T-helper 2 cell treated with Interferon-gamma antibody and Interleukin-4, amounts not matched to agents 5 μg/mL and 100 μg/mL, for 36 hours (primary cell): ENCODE measurements at regions not wholly inside any gene's neighbourhood (a gene's known extent, or its start where the extent isn't known, plus 50 kb on each side); places are given as distances from the start of the nearest gene placed in this dataset.

Source experiments
- DNase-seq: peaks from one replicate; pipeline ENCODE4 v3.0.0; 2021; ENCODE audit warnings: low spot score
- H3K27ac Mint-ChIP-seq: one replicate; pipeline ENCODE4 v1.8.0; 2021; ENCODE audit warnings: mild to moderate bottlenecking, mixed read lengths
- H3K27me3 Mint-ChIP-seq: one replicate; pipeline ENCODE4 v1.8.0; 2021; ENCODE audit warnings: low read depth, mixed read lengths
- H3K36me3 Mint-ChIP-seq: one replicate; pipeline ENCODE4 v1.8.0; 2021; ENCODE audit warnings: low read depth, mixed read lengths
- H3K4me1 Mint-ChIP-seq: one replicate; pipeline ENCODE4 v1.8.0; 2021; ENCODE audit warnings: low read depth, mixed read lengths
- H3K4me3 Mint-ChIP-seq: one replicate; pipeline ENCODE4 v1.8.0; 2022; ENCODE audit warnings: mild to moderate bottlenecking, moderate library complexity, mixed read lengths
- H3K9me3 Mint-ChIP-seq: one replicate; pipeline ENCODE4 v1.8.0; 2021; ENCODE audit warnings: mixed read lengths

DNA sequence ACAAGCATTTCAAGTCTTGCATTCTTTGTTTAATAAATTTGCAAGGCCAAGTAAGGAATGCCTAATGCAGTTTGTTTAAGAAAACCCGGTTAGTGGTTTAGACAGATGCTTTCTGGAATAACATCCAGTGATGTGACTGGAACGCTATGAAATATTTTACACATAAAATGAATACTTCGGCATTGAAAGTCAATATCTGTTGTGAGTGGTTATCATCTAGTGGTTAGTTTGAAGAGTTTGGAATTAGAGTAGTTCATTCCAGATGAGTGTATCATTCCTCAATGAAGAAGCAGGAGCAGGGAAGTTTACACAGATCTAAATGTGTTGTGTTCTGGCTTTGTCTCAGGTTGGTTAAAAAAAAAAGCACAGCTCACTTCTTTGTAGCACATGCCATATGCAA, 608.0 kb upstream of the PIK3C3 start:
- DNase-seq: no peak
- no peaks in the 10 kb centered on the region for H3K4me1 Mint-ChIP-seq
- H3K4me3 Mint-ChIP-seq: no peak overlapping the region
- H3K36me3 Mint-ChIP-seq: no peaks in the 10 kb centered on the region
- H3K27me3 Mint-ChIP-seq: no peaks in the 10 kb centered on the region
- no peak overlapping the region for H3K27ac Mint-ChIP-seq
- peaks cover 11% of the 10 kb centered on the region for H3K9me3 Mint-ChIP-seq

DNA sequence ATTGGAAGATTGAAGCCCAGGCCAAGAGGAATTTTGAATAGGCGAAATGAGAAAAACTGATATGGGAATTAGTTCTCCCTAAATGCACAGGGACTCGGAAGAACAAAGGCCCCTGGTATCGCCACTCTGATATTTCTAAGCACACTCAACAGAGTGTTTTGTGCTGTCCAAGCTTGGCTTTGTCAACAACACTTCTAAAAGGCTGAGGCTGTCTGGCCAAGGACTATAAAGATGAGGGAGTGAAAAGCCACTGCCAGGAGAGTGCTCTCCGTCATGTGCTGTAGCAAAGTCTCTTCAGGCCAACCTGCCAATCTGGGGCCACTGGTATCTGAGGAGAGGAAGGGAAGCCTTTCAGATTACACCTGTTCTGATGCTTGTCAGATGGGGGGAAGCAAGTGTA, 611.2 kb upstream of the PIK3C3 start:
- peaks cover 22% of the 10 kb centered on the region for H3K9me3 Mint-ChIP-seq
- no peaks in the 10 kb centered on the region for H3K27me3 Mint-ChIP-seq
- no peaks in the 10 kb centered on the region for H3K4me1 Mint-ChIP-seq
- no peak for DNase-seq
- H3K36me3 Mint-ChIP-seq: no peaks in the 10 kb centered on the region
- no peak overlapping the region for H3K4me3 Mint-ChIP-seq
- H3K27ac Mint-ChIP-seq: no peak overlapping the region

DNA sequence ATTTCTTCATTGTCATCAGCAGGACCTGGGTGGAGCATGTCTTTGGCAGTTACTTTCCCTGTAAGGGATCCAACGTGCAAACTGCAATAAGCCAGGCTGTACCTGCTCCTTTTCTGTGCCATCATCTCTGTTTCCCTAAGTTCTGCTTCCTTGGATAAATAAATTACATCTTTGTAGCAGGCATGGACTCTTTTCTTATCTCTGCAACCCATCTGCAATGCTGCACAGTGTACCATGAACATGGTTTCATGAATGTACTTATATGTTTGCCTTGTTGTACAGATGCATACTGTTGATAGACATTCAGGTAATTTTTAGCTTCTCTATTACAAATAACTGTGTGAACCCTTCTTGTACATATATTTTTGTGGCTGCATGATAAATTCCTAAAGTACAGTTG, 616.7 kb upstream of the PIK3C3 start:
- Mint-ChIP-seq H3K4me1 (no peaks in the 10 kb centered on the region), H3K27ac (no peak overlapping the region), H3K4me3 (no peak overlapping the region), H3K27me3 (no peaks in the 10 kb centered on the region), H3K9me3 (peaks cover 26% of the 10 kb centered on the region), H3K36me3 (no peaks in the 10 kb centered on the region)
- DNase-seq: no peak

DNA sequence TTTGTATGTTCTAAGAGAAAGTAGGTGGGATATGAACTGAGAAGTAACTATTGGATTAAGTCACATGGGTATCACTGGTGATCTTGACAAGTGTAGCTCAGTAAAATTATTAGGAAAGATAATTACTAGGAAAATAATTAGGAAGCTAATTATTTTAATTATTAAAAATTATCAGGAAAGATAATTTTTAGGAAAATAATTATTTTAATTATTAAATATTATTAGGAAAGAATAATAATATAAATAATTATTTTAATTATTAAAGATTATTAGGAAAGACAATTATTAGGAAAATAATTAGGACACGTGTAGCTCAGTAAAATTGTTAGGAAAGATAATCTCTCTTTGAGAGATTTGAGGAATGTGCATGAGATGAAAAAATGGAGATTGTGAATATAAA, 623.4 kb upstream of the PIK3C3 start:
- no peak for DNase-seq
- H3K4me1 Mint-ChIP-seq: no peaks in the 10 kb centered on the region
- H3K36me3 Mint-ChIP-seq: no peaks in the 10 kb centered on the region
- no peaks in the 10 kb centered on the region for H3K27me3 Mint-ChIP-seq
- H3K4me3 Mint-ChIP-seq: no peak overlapping the region
- H3K9me3 Mint-ChIP-seq: peaks cover 20% of the 10 kb centered on the region
- no peak overlapping the region for H3K27ac Mint-ChIP-seq

DNA sequence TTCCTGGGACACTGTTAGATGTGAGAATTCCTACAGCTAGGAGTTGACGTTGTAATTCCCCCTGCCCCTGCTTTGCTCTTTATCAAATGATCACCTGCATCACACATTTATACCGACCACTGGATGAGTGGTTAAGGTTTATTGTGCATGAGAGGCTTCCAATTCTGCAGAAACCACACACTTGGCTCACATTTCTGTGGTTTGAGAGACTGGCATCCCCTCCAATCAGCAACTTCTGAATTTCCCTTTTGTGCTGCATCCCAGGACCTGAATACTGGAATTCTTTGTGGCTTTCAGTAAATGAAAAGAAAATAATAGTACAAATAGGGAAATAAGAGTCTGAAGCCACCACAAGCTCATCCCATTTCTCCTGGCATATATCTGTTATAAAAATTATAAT, 628.7 kb upstream of the PIK3C3 start:
- Mint-ChIP-seq H3K36me3 (no peaks in the 10 kb centered on the region), H3K27ac (no peak overlapping the region)
- DNase-seq: no peak

DNA sequence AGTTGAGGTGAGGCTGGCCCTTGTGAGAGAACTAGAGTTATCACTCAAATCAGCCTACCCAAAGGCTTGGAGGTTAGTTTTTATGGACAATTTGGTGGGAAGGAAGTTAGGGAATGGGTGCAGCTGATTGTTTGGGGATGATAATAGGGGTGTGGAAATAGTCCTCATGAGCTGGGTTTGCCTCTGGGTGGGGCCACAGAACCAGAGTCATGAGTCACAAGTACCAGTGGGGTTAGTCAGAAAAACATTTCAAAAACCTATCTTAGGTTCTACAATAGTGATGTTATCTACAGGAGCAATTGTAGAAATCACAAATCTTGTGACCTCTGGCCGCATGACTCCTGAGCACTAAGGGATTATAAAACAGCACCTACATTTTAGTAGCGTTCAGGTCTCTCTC, 630.1 kb upstream of the PIK3C3 start:
- Mint-ChIP-seq H3K4me3 (no peak overlapping the region), H3K27me3 (no peaks in the 10 kb centered on the region), H3K36me3 (no peaks in the 10 kb centered on the region), H3K9me3 (peaks cover 27% of the 10 kb centered on the region), H3K4me1 (no peaks in the 10 kb centered on the region), H3K27ac (no peak overlapping the region)
- no peak for DNase-seq

More for the DNA sequence above, 628.7 kb upstream of the PIK3C3 start:
- H3K27me3 Mint-ChIP-seq: no peaks in the 10 kb centered on the region
- H3K9me3 Mint-ChIP-seq: peaks cover 22% of the 10 kb centered on the region
- no peaks in the 10 kb centered on the region for H3K4me1 Mint-ChIP-seq
- no peak overlapping the region for H3K4me3 Mint-ChIP-seq

DNA sequence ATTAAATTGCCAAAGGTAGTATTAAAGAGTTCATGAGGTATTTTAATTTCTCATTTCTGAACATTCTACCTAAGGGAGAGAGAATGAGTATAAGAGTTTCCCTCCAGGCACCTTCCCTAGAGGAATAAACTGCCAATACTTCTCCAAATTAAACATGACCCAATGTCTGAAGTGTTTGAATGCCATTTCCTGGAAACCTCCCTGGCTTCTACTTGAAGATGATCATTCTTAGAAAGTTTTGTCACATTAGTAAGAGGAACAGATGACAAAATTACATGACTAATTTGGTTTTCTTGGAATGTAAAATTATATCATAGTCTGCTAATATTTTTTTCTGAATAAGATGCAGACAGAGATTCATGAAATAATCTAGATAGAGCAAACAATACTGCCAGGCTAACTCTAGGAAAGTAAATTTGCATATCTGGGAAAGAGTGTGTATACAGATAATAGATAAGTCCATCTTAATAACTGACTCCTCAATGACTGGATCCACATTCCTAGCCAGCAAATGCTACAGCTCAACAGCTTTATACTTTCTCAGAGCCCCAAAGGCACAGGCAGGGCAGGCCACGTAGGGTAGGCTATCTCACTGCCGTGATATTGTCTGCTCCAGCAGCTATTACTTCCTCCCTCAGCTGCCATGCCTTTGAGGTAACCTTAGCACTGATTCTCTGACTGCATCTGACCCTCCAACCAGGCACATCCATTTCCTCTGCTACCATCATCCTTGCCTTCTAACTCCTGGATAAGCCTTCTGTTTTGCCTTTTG, 630.8 kb upstream of the PIK3C3 start:
- Mint-ChIP-seq H3K36me3 (no peaks in the 10 kb centered on the region), H3K27ac (no peak overlapping the region), H3K9me3 (peaks cover 21% of the 10 kb centered on the region), H3K4me1 (no peaks in the 10 kb centered on the region), H3K4me3 (no peak overlapping the region), H3K27me3 (no peaks in the 10 kb centered on the region)
- DNase-seq: no peak

DNA sequence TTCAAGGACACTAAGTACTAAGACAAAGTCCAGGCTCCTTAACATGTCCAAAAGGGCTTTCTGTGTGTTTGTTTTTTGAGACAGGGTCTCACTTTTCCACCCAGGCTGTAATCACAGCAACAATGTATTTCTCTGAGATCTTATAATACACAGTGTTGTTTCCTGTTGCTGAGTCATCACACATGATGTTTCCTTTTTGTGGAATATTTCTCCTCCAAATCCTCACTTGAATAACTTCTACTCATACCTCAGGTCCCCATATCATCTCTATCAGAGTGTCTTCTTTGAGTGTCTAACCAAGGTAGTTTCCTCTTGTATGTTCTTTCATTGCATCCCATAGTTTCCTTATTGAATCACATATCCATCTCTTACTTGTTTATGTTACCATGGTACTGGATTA, 632.0 kb upstream of the PIK3C3 start:
- H3K4me3 Mint-ChIP-seq: no peak overlapping the region
- no peaks in the 10 kb centered on the region for H3K4me1 Mint-ChIP-seq
- no peak overlapping the region for H3K27ac Mint-ChIP-seq
- DNase-seq: no peak
- H3K9me3 Mint-ChIP-seq: peaks cover 23% of the 10 kb centered on the region
- H3K27me3 Mint-ChIP-seq: no peaks in the 10 kb centered on the region
- H3K36me3 Mint-ChIP-seq: no peaks in the 10 kb centered on the region

DNA sequence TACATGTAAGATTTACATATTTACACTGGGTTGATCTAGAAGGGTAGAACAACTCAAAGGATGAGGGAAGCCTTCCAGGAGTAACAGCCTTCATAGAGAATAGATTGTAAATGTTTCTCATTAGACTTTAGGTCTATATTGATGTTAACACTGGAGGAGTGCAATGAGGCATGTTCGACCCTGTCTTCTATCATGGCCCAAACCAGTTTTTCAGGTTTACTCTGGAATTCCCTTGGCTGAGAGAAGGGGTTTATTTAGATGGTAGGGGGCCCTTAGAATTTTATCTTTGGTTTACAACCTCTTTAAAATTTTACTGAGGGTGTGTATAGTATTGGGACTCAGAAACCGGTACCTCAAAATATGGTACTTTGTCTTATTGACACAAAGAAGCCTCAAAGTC, 634.9 kb upstream of the PIK3C3 start:
- no peaks in the 10 kb centered on the region for H3K36me3 Mint-ChIP-seq
- H3K4me1 Mint-ChIP-seq: no peaks in the 10 kb centered on the region
- no peak overlapping the region for H3K27ac Mint-ChIP-seq
- no peak for DNase-seq
- peaks cover 17% of the 10 kb centered on the region for H3K9me3 Mint-ChIP-seq
- H3K27me3 Mint-ChIP-seq: no peaks in the 10 kb centered on the region
- H3K4me3 Mint-ChIP-seq: no peak overlapping the region

DNA sequence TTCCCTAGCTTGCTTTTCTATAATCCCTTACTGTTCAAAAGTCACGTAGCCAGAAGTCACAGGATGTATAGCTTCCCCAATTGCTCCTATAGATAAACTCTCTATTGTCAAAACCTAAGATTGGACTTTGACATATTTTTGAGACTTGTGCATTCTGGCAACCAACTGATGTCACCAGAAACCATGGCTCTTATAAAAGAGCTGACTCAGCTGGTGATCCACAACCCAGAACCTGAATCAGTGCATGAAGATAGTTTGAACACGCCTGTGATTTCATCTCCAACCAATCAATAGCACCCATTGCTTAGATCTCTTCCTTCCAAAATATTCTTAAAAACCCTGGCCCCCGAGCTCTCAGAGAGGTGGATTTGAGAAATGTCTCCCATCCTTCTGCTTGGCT, 639.9 kb upstream of the PIK3C3 start:
- DNase-seq: no peak
- Mint-ChIP-seq H3K27me3 (no peaks in the 10 kb centered on the region), H3K27ac (no peak overlapping the region), H3K4me3 (no peak overlapping the region), H3K4me1 (no peaks in the 10 kb centered on the region), H3K9me3 (peaks cover 13% of the 10 kb centered on the region), H3K36me3 (no peaks in the 10 kb centered on the region)

DNA sequence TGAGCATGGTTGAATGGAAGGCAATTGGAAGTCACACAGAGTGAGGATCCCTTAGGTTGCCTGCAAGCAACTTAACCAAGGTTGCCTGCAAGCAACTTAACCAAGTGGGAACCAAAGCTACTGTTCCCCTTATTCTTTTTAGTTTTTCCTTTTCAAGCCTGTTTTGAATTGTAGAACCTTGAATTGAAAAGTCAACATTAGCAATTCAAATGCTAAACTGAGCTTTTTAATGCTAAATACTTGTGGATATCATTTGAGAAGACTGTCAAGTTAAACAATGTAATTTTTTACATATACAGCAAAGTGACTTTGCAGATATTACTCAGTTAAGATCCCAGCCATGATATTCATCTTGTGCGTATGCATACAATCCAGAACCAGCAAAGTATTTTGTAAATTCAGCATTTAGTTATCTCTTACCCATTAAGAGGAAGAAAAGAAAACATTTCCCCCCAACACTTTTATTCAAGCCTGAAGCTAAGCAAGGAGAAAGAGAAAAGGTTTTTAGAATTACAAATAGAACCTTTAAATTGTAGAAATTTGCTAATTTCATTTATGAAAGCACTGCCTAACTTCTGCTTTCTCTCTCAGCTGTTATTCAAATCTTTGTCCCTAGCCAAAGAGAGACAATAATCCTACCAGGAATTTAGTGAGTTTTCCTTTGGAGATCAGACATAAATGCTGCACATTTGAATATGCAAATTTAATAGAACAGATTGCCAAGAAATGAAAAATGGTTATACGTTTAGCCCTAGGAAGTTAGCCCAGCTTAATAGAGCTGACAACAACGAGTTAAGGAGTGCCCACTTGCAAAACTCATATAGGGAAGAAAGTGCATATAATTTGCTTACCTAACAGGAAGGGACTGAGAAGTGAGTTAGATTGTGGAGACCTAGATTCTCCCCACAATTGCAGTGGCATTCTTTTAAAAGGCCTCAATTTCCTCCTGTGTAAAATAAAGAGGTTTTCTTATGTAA, 643.2 kb upstream of the PIK3C3 start:
- Mint-ChIP-seq H3K27ac (no peak overlapping the region), H3K9me3 (peaks cover 7% of the 10 kb centered on the region), H3K4me3 (no peak overlapping the region), H3K4me1 (no peaks in the 10 kb centered on the region), H3K36me3 (no peaks in the 10 kb centered on the region), H3K27me3 (no peaks in the 10 kb centered on the region)
- DNase-seq: no peak

DNA sequence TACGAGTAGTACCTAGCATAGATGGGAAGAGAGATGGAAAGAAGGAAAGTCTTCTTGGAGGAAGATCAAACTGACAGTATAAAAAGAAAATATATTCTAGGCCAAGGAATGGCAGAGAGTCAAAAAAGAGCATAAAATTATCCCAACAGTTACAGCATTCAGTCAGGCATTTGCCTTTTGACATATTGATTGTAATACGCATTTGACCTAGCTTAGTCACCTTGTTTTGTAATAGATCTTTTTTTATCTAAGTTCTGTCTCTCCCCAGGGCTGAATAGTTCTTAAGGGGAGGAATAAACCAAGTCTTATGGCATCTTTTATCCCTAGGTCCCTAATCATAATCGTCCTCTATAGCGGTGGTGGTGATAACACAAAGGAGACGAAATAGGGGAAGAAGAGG, 657.3 kb upstream of the PIK3C3 start:
- H3K36me3 Mint-ChIP-seq: no peaks in the 10 kb centered on the region
- no peak for DNase-seq
- no peaks in the 10 kb centered on the region for H3K27me3 Mint-ChIP-seq
- H3K9me3 Mint-ChIP-seq: peaks cover 21% of the 10 kb centered on the region
- H3K4me3 Mint-ChIP-seq: no peak overlapping the region
- no peak overlapping the region for H3K27ac Mint-ChIP-seq
- no peaks in the 10 kb centered on the region for H3K4me1 Mint-ChIP-seq

DNA sequence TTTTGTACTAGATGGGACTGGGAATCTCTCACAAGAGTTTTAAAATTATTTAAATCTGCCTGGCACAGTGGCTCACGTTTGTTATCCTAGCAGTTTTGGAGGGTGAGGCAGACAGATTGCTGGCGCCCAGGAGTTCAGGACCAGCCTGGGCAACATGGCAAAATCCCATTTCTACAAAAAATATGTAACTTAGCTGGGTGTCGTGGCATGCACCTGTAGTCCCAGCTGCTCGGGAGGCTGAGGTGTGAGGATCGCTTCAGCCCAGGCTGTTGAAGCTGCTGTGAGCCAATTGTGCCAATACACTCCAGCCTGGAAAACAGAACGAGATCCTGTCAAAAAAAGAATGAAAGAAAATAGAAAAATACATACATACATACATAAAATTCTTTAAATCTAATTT, 685.7 kb upstream of the PIK3C3 start:
- peaks cover 13% of the 10 kb centered on the region for H3K9me3 Mint-ChIP-seq
- H3K4me1 Mint-ChIP-seq: no peaks in the 10 kb centered on the region
- H3K36me3 Mint-ChIP-seq: no peaks in the 10 kb centered on the region
- no peak for DNase-seq
- H3K27me3 Mint-ChIP-seq: no peaks in the 10 kb centered on the region
- H3K27ac Mint-ChIP-seq: no peak overlapping the region
- no peak overlapping the region for H3K4me3 Mint-ChIP-seq

DNA sequence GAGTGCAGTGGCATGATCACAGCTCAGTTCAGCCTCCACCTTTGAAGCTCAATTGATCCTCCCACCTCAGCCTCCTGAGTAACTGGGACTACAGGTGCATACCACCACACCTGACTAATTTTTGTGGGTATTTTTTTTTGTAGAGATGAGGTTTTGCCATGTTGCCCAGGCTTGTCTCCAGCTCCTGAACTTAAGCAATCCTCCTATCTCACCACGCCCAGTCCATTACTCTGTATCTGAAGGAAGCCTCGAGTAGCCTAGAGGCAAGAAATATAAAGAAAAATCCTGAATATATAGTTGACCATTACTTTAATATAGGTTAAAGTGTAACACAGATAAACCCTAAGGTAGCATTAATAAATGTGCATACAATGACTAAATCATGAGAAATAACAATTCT, 686.8 kb upstream of the PIK3C3 start:
- Mint-ChIP-seq H3K27ac (no peak overlapping the region), H3K4me1 (no peaks in the 10 kb centered on the region), H3K4me3 (no peak overlapping the region), H3K27me3 (no peaks in the 10 kb centered on the region), H3K36me3 (no peaks in the 10 kb centered on the region), H3K9me3 (peaks cover 5% of the 10 kb centered on the region)
- DNase-seq: no peak
